ENCODE measurements at regions not wholly inside any gene's neighbourhood (a gene's known extent, or its start where the extent isn't known, plus 50 kb on each side); places are given as distances from the start of the nearest gene placed in this dataset.

DNA sequence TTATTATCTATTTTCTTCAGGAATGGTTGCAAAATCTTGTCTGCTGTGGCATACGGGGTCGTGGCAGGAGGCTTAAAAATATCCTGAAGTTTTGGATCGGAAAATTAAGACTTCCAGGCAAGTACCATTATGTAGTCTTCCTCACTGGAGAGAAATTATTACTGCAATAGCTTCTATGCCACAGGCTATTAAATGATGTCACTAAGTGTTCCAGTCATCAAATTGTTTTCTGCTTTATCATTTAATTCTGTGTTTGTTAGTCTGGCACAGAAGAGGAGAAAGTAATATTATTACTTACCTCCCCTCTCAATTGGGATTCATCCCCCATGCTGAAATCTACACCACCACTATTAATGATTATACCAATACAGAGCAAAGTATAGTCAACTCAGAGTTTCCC lies 378.2 kb upstream of the ALCAM start:
- Histone ChIP-seq H3K27ac (no peak overlapping the region), H3K4me1 (no peaks in the 10 kb centered on the region), H3K9me3 (no peaks in the 10 kb centered on the region), H3K36me3 (no peaks in the 10 kb centered on the region), H3K4me3 (no peak overlapping the region), H3K27me3 (no peaks in the 10 kb centered on the region)
- 88 to 89% methylated on average over 3 of the region's 3 CpGs for WGBS, 2 donors
- intact Hi-C loops (cut with DNase I) = no loop called here
- DNase-seq = no peak
- TF ChIP-seq, protein P1, sequence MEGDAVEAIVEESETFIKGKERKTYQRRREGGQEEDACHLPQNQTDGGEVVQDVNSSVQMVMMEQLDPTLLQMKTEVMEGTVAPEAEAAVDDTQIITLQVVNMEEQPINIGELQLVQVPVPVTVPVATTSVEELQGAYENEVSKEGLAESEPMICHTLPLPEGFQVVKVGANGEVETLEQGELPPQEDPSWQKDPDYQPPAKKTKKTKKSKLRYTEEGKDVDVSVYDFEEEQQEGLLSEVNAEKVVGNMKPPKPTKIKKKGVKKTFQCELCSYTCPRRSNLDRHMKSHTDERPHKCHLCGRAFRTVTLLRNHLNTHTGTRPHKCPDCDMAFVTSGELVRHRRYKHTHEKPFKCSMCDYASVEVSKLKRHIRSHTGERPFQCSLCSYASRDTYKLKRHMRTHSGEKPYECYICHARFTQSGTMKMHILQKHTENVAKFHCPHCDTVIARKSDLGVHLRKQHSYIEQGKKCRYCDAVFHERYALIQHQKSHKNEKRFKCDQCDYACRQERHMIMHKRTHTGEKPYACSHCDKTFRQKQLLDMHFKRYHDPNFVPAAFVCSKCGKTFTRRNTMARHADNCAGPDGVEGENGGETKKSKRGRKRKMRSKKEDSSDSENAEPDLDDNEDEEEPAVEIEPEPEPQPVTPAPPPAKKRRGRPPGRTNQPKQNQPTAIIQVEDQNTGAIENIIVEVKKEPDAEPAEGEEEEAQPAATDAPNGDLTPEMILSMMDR (IDR thresholded peaks at IDR 0.05) = no peak
- no peak for TF ChIP-seq POLR2A (IDR thresholded peaks at IDR 0.05)
- no peak for TF ChIP-seq POLR2AphosphoS5 (IDR thresholded peaks at IDR 0.05)
- no peak for TF ChIP-seq EP300 (IDR thresholded peaks at IDR 0.05)

- intact Hi-C loops (cut with DNase I) = no loop called here
- H3K4me1 ChIP-seq = no peaks in the 10 kb centered on the region
- H3K9me3 ChIP-seq = no peaks in the 10 kb centered on the region
- TF ChIP-seq, protein P1 (IDR thresholded peaks at IDR 0.05) = no peak
- TF ChIP-seq POLR2A (IDR thresholded peaks at IDR 0.05) = no peak
- no peak for TF ChIP-seq EP300 (IDR thresholded peaks at IDR 0.05)
- no peak for TF ChIP-seq POLR2AphosphoS5 (IDR thresholded peaks at IDR 0.05)
- DNase-seq = no peak
- no peaks in the 10 kb centered on the region for H3K27me3 ChIP-seq
- no peaks in the 10 kb centered on the region for H3K36me3 ChIP-seq
- H3K4me3 ChIP-seq = no peak overlapping the region
- no peak overlapping the region for H3K27ac ChIP-seq
- 56 to 82% methylated on average over 1 of the region's 1 CpG for WGBS, 2 donors
Measured at GRCh38 chr3:104989878-104990277, 376.8 kb upstream of the ALCAM start.

DNA sequence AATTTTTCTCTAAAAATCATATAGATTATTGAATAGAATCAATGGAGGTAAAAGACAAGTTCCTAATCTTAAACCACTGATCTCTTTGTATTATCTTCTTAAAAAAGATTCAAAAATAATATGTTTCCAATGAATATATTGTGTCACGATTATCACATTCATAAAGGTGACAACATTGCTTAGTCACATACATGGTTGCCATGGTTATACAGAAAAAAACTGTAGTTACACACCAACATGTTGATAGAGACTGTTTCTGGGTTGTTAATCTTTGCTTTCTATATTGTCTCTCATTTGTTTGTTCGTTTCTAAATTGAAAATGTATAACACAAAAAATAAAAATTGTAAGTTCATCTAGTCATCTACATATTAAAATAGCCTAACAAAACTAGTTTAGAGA lies 376.0 kb upstream of the ALCAM start:
- no peaks in the 10 kb centered on the region for H3K9me3 ChIP-seq
- intact Hi-C loops (cut with DNase I) = no loop called here
- DNase-seq = no peak

GRCh38 chr3:104992676-104993075 lies 374.0 kb upstream of the ALCAM start:
- 83 to 92% methylated on average over 3 of the region's 3 CpGs for WGBS, 2 donors
- no peak for DNase-seq
- Histone ChIP-seq H3K36me3 (no peaks in the 10 kb centered on the region), H3K4me1 (no peaks in the 10 kb centered on the region), H3K4me3 (no peak overlapping the region), H3K27me3 (no peaks in the 10 kb centered on the region), H3K9me3 (no peaks in the 10 kb centered on the region), H3K27ac (no peak overlapping the region)
- intact Hi-C loops (cut with DNase I) = no loop called here
- TF ChIP-seq POLR2AphosphoS5 (IDR thresholded peaks at IDR 0.05) (no peak), EP300 (IDR thresholded peaks at IDR 0.05) (no peak), POLR2A (IDR thresholded peaks at IDR 0.05) (no peak)
- TF ChIP-seq, protein P1 (IDR thresholded peaks at IDR 0.05) = no peak

More for the DNA sequence above, 376.0 kb upstream of the ALCAM start:
- no peak for TF ChIP-seq POLR2A (IDR thresholded peaks at IDR 0.05)
- no peak for TF ChIP-seq EP300 (IDR thresholded peaks at IDR 0.05)
- TF ChIP-seq, protein P1 (IDR thresholded peaks at IDR 0.05) = no peak
- no peak for TF ChIP-seq POLR2AphosphoS5 (IDR thresholded peaks at IDR 0.05)
- no peak overlapping the region for H3K27ac ChIP-seq
- whole genome bisulfite sequencing, 2 donors = 31 to 72% methylated on average over 2 of the region's 2 CpGs
- H3K36me3 ChIP-seq = no peaks in the 10 kb centered on the region
- no peak overlapping the region for H3K4me3 ChIP-seq
- no peaks in the 10 kb centered on the region for H3K4me1 ChIP-seq
- H3K27me3 ChIP-seq = no peaks in the 10 kb centered on the region

DNA sequence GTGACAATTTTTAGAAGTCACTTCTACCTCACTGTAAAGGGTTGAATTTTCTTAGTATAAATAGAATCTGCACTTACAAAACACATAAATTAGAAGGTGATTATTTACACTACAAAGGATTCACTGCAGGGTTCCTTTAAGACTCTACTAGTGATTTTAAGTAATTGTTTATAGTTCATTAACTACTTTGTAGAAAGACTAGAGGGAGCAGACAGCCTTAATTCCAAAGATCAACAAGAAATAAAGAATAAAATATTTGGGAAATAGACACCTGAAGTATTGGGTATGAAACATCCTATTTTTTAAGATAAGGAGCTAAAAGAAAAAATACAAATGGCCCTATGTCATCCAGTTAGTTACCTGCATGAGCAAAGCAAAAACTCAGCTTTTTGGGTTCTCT lies 360.5 kb upstream of the ALCAM start:
- intact Hi-C loops (cut with DNase I) = no loop called here
- Histone ChIP-seq H3K27ac (no peak overlapping the region), H3K9me3 (no peaks in the 10 kb centered on the region), H3K4me3 (no peak overlapping the region), H3K4me1 (no peaks in the 10 kb centered on the region), H3K27me3 (no peaks in the 10 kb centered on the region), H3K36me3 (no peaks in the 10 kb centered on the region)
- no peak for TF ChIP-seq POLR2A (IDR thresholded peaks at IDR 0.05)
- no peak for DNase-seq

Data from sigmoid colon (tissue), 6 donors.